Activated naive CD4-positive, alpha-beta T cell treated with anti-CD3 and anti-CD28 coated beads, Interleukin-2, amount 50 U/mL, for 24 hours (primary cell): ENCODE measurements at regions not wholly inside any gene's neighbourhood (a gene's known extent, or its start where the extent isn't known, plus 50 kb on each side); places are given as distances from the start of the nearest gene placed in this dataset.

Experiments used
- H3K27ac Mint-ChIP-seq: one replicate; pipeline ENCODE4 v1.8.0; 2021; ENCODE audit warnings: mild to moderate bottlenecking, mixed read lengths
- H3K27me3 Mint-ChIP-seq: one replicate; pipeline ENCODE4 v1.8.0; 2021; ENCODE audit warnings: mixed read lengths
- H3K36me3 Mint-ChIP-seq: one replicate; pipeline ENCODE4 v1.8.0; 2021; ENCODE audit warnings: mixed read lengths
- H3K4me1 Mint-ChIP-seq: one replicate; pipeline ENCODE4 v1.8.0; 2021; ENCODE audit warnings: mixed read lengths
- H3K4me3 Mint-ChIP-seq: one replicate; pipeline ENCODE4 v1.8.0; 2021; ENCODE audit warnings: mild to moderate bottlenecking, mixed read lengths
- H3K9me3 Mint-ChIP-seq: one replicate; pipeline ENCODE4 v1.8.0; 2021; ENCODE audit warnings: mixed read lengths

GRCh38 chr1:80258659-80259058, 1252.1 kb upstream of the ADGRL4 start:
- H3K9me3 Mint-ChIP-seq, result peaks cover 11% of the 10 kb centered on the region

GRCh38 chr1:80251591-80251990, 1245.1 kb upstream of the ADGRL4 start:
- H3K27ac Mint-ChIP-seq, result no peak overlapping the region
- no peaks in the 10 kb centered on the region for H3K9me3 Mint-ChIP-seq
- H3K27me3 Mint-ChIP-seq, result no peaks in the 10 kb centered on the region
- no peak overlapping the region for H3K4me3 Mint-ChIP-seq
- no peaks in the 10 kb centered on the region for H3K36me3 Mint-ChIP-seq
- no peaks in the 10 kb centered on the region for H3K4me1 Mint-ChIP-seq

More at GRCh38 chr1:80258659-80259058, 1252.1 kb upstream of the ADGRL4 start:
- Mint-ChIP-seq H3K27me3 (no peaks in the 10 kb centered on the region), H3K4me1 (no peaks in the 10 kb centered on the region), H3K4me3 (no peak overlapping the region), H3K27ac (no peak overlapping the region), H3K36me3 (no peaks in the 10 kb centered on the region)

- Mint-ChIP-seq H3K27ac (no peak overlapping the region), H3K9me3 (no peaks in the 10 kb centered on the region), H3K27me3 (no peaks in the 10 kb centered on the region), H3K4me1 (no peaks in the 10 kb centered on the region), H3K4me3 (no peak overlapping the region), H3K36me3 (no peaks in the 10 kb centered on the region)
Observed at GRCh38 chr1:80251171-80251570, 1244.6 kb upstream of the ADGRL4 start.

GRCh38 chr1:80250573-80251168, 1244.1 kb upstream of the ADGRL4 start:
- H3K27me3 Mint-ChIP-seq, result no peaks in the 10 kb centered on the region
- no peak overlapping the region for H3K4me3 Mint-ChIP-seq
- H3K36me3 Mint-ChIP-seq, result no peaks in the 10 kb centered on the region
- no peaks in the 10 kb centered on the region for H3K4me1 Mint-ChIP-seq
- H3K9me3 Mint-ChIP-seq, result no peaks in the 10 kb centered on the region
- H3K27ac Mint-ChIP-seq, result no peak overlapping the region

- Mint-ChIP-seq H3K27ac (no peak overlapping the region), H3K4me3 (no peak overlapping the region), H3K27me3 (no peaks in the 10 kb centered on the region)
Observed at GRCh38 chr1:80249699-80250098, 1243.2 kb upstream of the ADGRL4 start.

GRCh38 chr1:80248886-80249285, 1242.4 kb upstream of the ADGRL4 start:
- H3K36me3 Mint-ChIP-seq, result no peaks in the 10 kb centered on the region
- no peaks in the 10 kb centered on the region for H3K9me3 Mint-ChIP-seq
- H3K27me3 Mint-ChIP-seq, result no peaks in the 10 kb centered on the region
- H3K4me3 Mint-ChIP-seq, result no peak overlapping the region
- H3K4me1 Mint-ChIP-seq, result no peaks in the 10 kb centered on the region
- no peak overlapping the region for H3K27ac Mint-ChIP-seq

More at GRCh38 chr1:80249699-80250098, 1243.2 kb upstream of the ADGRL4 start:
- no peaks in the 10 kb centered on the region for H3K4me1 Mint-ChIP-seq
- no peaks in the 10 kb centered on the region for H3K36me3 Mint-ChIP-seq
- no peaks in the 10 kb centered on the region for H3K9me3 Mint-ChIP-seq

GRCh38 chr1:80245813-80246212, 1239.3 kb upstream of the ADGRL4 start:
- Mint-ChIP-seq H3K27ac (no peak overlapping the region), H3K4me3 (no peak overlapping the region)

GRCh38 chr1:80244372-80244771, 1237.8 kb upstream of the ADGRL4 start:
- peaks cover 6% of the 10 kb centered on the region for H3K9me3 Mint-ChIP-seq
- no peaks in the 10 kb centered on the region for H3K36me3 Mint-ChIP-seq
- H3K27ac Mint-ChIP-seq, result no peak overlapping the region
- no peaks in the 10 kb centered on the region for H3K4me1 Mint-ChIP-seq
- no peak overlapping the region for H3K4me3 Mint-ChIP-seq
- H3K27me3 Mint-ChIP-seq, result no peaks in the 10 kb centered on the region

More at GRCh38 chr1:80245813-80246212, 1239.3 kb upstream of the ADGRL4 start:
- Mint-ChIP-seq H3K27me3 (no peaks in the 10 kb centered on the region), H3K36me3 (no peaks in the 10 kb centered on the region), H3K9me3 (peaks cover under 1% of the 10 kb centered on the region), H3K4me1 (no peaks in the 10 kb centered on the region)

- peaks cover 6% of the 10 kb centered on the region for H3K9me3 Mint-ChIP-seq
- no peaks in the 10 kb centered on the region for H3K27me3 Mint-ChIP-seq
- H3K27ac Mint-ChIP-seq, result no peak overlapping the region
- no peak overlapping the region for H3K4me3 Mint-ChIP-seq
- H3K36me3 Mint-ChIP-seq, result no peaks in the 10 kb centered on the region
- no peaks in the 10 kb centered on the region for H3K4me1 Mint-ChIP-seq
Observed at GRCh38 chr1:80241566-80241965, 1235.0 kb upstream of the ADGRL4 start.

GRCh38 chr1:80225510-80225909, 1219.0 kb upstream of the ADGRL4 start:
- no peaks in the 10 kb centered on the region for H3K27me3 Mint-ChIP-seq
- H3K9me3 Mint-ChIP-seq, result no peaks in the 10 kb centered on the region
- no peaks in the 10 kb centered on the region for H3K4me1 Mint-ChIP-seq
- no peaks in the 10 kb centered on the region for H3K36me3 Mint-ChIP-seq
- no peak overlapping the region for H3K27ac Mint-ChIP-seq
- H3K4me3 Mint-ChIP-seq, result no peak overlapping the region

GRCh38 chr1:80221319-80221718, 1214.8 kb upstream of the ADGRL4 start:
- H3K4me3 Mint-ChIP-seq, result no peak overlapping the region
- no peaks in the 10 kb centered on the region for H3K4me1 Mint-ChIP-seq
- no peaks in the 10 kb centered on the region for H3K9me3 Mint-ChIP-seq
- H3K36me3 Mint-ChIP-seq, result no peaks in the 10 kb centered on the region
- no peak overlapping the region for H3K27ac Mint-ChIP-seq
- H3K27me3 Mint-ChIP-seq, result no peaks in the 10 kb centered on the region

- H3K27me3 Mint-ChIP-seq, result no peaks in the 10 kb centered on the region
- H3K27ac Mint-ChIP-seq, result no peak overlapping the region
- no peak overlapping the region for H3K4me3 Mint-ChIP-seq
- H3K9me3 Mint-ChIP-seq, result peaks cover 4% of the 10 kb centered on the region
- H3K4me1 Mint-ChIP-seq, result no peaks in the 10 kb centered on the region
- H3K36me3 Mint-ChIP-seq, result no peaks in the 10 kb centered on the region
Observed at GRCh38 chr1:80218112-80218511, 1211.6 kb upstream of the ADGRL4 start.

GRCh38 chr1:80217377-80217986, 1211.0 kb upstream of the ADGRL4 start:
- Mint-ChIP-seq H3K27me3 (no peaks in the 10 kb centered on the region), H3K27ac (no peak overlapping the region), H3K9me3 (peaks cover 4% of the 10 kb centered on the region), H3K4me1 (no peaks in the 10 kb centered on the region), H3K36me3 (no peaks in the 10 kb centered on the region), H3K4me3 (no peak overlapping the region)

- Mint-ChIP-seq H3K9me3 (peaks cover 4% of the 10 kb centered on the region), H3K36me3 (no peaks in the 10 kb centered on the region), H3K27me3 (no peaks in the 10 kb centered on the region), H3K27ac (no peak overlapping the region), H3K4me1 (no peaks in the 10 kb centered on the region), H3K4me3 (no peak overlapping the region)
Observed at GRCh38 chr1:80214888-80215540, 1208.5 kb upstream of the ADGRL4 start.

GRCh38 chr1:80212948-80213347, 1206.4 kb upstream of the ADGRL4 start:
- Mint-ChIP-seq H3K4me3 (no peak overlapping the region), H3K27ac (no peak overlapping the region), H3K36me3 (no peaks in the 10 kb centered on the region), H3K4me1 (no peaks in the 10 kb centered on the region), H3K9me3 (peaks cover 4% of the 10 kb centered on the region), H3K27me3 (no peaks in the 10 kb centered on the region)

- H3K36me3 Mint-ChIP-seq, result no peaks in the 10 kb centered on the region
- H3K9me3 Mint-ChIP-seq, result peaks cover 4% of the 10 kb centered on the region
- no peaks in the 10 kb centered on the region for H3K4me1 Mint-ChIP-seq
- no peak overlapping the region for H3K4me3 Mint-ChIP-seq
- H3K27ac Mint-ChIP-seq, result no peak overlapping the region
- H3K27me3 Mint-ChIP-seq, result no peaks in the 10 kb centered on the region
Observed at GRCh38 chr1:80211691-80212380, 1205.3 kb upstream of the ADGRL4 start.
